ACHN (cell line): ENCODE measurements at regions not wholly inside any gene's neighbourhood (a gene's known extent, or its start where the extent isn't known, plus 50 kb on each side); places are given as distances from the start of the nearest gene placed in this dataset.
"Not testable (repeated sequence)": the region's sequence is repeated elsewhere in the genome, so short reads cannot be mapped to it uniquely, and the experiment has no call there.

Experiments used
- DNase-seq: peaks from one replicate; pipeline ENCODE4 v3.0.0-alpha.2; 2015
- in situ Hi-C: cut with HindIII; loops from 2 replicates; pipeline ENCODE4 v1.10.0; 2017; ENCODE audit warnings: low sequenced_read_pairs, low pct_ligation_motif_present, low pct_unique_long_range_greater_than_20kb

DNA sequence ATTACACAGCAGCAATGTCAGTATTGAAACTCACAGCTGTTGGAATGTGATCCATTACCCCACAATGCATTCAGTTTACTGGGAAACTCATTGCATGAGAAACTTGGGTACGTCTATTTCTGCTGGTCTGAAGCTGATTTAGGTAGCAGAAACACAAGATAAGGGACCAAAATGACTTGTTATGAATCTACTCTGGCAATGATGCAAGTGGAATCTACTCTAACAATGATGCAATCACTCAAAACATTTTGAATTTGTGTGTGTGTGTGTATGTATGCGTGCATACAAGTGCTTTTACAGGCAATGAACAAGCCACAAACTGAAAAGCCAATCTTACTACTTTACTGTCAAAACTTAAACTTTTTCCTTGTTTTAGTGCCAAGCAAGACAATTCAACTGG is 406.7 kb downstream of the ADCYAP1 start:
- DNase-seq: no peak
- in situ Hi-C loops: no loop called here

DNA sequence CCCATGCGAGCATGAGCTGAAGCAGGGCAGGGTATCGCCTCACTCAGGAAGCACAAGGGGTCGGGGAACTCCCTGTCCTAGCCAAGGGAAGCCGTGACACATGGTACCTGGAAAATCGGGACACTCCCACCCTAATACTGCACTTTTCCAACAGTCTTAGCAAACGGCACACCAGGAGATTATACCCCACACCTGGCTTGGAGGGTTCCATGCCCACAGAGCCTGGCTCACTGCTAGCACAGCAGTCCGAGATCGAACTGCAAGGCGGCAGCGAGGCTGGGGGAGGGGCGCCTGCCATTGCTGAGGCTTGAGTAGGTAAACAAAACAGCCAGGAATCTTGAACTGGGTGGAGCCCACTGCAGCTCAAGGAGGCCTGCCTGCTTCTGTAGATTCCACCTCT is 430.7 kb downstream of the ADCYAP1 start:
- DNase-seq, in situ Hi-C loops: not testable (repeated sequence)

DNA sequence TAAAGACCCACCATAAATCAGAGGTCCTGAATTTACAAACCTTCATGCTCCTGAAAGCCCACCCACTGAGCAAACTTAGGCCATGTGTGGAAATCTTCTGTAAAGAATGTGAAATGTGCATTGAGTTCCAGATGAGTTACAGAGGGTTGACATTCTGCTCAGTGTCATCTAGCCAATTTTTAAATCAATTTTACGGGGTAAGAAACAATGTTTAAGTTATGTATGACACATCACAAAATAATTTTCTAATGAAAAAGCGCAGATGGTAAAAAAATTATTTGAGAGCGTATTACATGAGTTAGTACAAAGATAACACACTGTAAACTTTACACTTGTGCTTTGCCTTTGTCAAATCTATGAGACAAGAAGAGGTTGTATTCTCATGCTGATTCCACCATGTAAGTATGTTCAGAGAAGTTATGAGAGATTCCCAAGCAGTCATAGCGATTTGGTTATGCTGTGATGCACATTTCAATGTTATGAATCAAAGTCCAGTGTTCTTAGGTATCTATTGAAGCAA is 446.3 kb downstream of the ADCYAP1 start:
- in situ Hi-C loops: no loop called here
- no peak for DNase-seq

DNA sequence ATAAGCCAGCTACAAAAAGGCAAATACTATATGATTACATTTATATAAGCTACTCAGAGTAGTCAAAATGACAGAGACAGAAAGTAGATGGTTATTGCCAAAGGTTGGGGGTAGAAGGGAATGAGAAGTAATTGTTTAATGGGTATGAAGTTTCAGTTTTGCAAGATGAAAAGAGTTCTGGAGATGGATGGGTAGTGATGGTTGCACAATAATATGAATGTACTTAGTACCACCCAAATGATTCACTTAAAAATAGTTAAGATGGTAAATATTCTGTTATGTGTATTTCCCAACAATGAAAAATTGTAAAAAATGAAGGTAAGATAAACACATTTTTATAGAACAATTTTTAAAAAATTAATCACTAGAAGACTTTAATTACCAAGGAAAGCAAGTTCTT is 448.4 kb downstream of the ADCYAP1 start:
- in situ Hi-C loops: no loop called here
- no peak for DNase-seq

DNA sequence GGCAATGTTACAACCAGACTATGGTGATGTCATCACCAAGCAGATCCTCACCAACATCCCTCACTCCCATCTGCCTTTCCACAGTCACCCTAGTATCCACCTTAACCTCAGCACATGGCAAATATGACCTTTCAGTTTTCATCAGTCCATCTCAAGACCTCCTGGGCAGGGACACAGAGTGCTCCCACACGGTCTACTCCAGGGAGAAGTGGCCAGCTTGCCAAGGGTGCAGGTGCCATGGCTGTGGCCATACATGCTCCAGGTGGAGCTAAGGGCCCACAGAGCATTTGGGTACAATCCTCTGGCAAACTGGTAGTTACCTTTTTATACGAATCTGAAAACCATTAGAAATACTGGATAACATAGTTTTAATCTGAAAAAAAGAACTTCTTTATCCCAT is 453.1 kb downstream of the ADCYAP1 start:
- in situ Hi-C loops: no loop called here
- no peak for DNase-seq

DNA sequence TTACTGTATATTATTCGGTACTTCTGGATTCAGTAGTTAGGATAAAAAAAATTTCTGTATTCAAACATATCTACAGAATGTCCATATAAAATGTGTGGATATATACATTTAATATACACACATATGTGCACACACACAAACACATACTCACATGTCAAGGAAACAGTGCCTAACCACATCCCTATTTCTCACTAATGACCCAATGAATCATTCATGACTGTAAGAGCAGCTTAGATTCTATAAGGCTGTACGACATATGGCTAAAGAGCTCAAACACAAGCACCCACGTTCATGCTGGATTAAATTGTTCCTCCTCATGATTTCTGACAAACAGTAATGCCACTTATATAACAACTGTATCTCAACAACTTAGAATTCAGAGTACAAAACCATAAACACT is 457.3 kb downstream of the ADCYAP1 start:
- no peak for DNase-seq
- in situ Hi-C loops: no loop called here

DNA sequence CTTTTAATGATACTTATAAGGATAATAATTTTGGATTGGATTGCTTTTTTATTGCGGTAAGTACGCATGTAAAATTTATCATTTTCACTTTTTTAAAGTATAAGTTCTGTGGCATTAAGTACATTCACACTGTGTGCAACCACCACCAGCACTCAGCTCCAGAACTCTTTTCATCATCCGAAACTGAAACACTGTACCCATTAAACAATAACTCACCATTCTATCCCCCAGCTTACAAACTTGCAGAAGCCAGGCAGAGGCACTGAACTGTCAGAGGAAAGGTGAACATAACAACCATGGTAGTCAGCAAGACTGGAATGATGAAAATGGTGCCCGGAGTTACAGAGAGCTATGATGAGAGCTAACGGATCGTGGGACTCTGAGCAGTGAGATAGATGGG is 465.9 kb downstream of the ADCYAP1 start:
- no peak for DNase-seq
- in situ Hi-C loops: no loop called here

DNA sequence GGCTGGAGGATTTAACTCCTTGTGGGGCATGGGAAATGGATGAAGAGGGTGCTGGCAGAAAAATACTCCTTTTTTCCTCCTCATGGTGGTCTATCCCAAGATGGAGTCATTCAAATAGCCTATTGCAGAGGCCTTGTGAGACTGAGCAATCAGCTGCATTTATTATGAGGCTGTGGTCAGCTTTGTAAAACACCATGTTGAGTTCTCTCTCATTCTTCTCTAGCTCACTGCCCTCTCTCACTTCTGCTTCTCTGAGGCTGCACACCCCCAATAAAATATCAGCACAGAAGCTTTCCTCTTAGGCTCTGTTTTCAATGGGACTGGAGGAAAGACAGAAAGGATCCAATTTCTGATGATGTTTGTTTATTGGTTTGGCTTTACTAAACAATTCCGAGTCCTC is 467.1 kb downstream of the ADCYAP1 start:
- in situ Hi-C loops: no loop called here
- DNase-seq: no peak

DNA sequence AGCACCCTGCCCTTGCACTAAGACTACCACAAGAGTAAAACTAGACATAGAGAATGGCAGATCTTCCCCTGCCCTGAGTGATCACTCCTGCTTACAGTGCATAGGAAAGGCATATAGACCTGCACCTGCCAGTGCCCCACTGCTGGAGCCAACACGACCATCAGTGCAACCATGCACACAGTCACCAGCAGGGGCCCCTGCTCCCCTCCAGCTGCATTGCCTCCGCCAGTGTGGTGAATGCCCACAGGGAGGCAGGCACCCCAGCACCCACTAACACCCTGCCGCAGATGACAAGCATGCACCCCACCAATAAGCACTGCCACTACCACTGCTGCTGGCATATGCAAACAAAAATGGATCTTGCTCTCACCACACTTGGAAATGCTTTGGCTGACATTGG is 478.8 kb downstream of the ADCYAP1 start:
- DNase-seq: no peak
- in situ Hi-C loops: no loop called here

DNA sequence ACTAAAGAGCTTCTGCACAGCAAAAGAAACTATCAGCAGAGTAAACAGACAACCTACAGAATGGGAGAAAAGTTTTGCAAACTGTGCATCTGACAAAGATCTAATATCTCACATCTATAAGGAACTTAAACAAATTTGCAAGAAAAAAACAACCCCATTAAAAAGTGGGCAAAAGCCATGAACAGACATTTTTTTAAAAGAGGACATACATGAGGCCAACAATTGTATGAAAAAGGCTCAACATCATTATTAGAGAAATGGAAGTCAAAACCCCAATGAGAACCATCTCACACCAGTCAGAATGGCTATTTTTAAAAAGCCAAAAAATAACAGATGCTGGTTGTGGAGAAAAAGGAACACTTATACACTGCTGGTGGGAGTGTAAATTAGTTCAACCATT is 483.8 kb downstream of the ADCYAP1 start:
- not testable (repeated sequence) for DNase-seq

DNA sequence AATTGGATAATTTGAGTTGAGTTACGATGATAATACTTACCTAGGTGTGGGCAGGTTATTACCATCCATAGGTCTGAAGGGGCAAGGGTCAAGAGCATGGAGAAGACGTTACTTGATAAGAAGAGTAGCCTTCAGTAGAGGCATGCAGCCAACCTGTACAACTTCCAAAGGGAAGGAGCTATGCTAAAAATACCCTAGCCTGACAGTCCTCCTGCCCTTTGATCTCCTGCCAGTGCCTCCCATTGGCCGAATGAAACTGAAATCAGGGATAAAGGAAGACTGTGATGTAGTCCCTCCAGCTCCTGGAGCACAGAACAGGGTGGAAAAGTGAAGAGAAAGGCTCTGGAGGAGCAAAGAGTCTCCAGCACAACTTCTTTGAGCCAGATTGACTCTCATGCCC is 487.4 kb downstream of the ADCYAP1 start:
- in situ Hi-C loops: no loop called here
- no peak for DNase-seq

More for the DNA sequence above, 483.8 kb downstream of the ADCYAP1 start:
- in situ Hi-C loops: not testable (repeated sequence)

DNA sequence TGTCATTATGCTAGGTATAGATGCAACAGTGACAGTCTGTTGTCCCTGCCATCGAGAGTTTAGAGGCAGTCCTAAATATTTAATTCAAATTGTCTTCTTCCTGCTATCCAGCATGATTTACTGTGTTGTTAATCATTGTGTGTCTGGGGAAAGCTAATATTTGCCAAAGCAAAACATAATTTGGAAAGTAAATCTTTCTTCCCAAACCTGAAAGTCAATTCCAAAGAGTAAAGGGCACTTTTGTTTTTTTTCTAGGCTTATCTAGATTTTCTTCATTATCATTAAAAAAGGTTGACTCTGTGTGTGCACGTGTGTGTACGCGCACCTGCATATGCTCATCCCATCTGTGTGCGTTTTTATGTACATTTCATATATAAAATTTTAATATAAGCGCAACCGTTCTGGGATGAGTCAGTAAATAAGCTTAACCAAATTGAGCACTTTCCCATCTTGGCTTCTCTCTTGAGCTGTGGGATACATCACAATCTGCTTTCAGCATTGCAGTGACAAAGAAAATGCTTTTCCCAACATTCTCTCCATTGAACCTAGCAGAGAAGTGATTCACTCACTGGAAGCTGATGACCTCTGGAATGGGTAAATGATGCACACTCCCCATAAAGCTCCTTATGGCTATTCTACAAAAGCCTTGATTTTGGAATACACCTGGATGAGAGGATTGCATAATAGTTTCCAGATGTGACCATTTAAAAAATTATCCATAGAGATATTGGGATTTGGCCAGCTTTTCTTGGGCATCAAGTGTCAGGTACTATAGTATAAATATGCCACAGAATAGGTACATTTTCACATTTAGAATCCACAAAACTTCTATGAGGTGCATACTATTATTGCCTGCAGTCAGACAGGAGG is 488.4 kb downstream of the ADCYAP1 start:
- DNase-seq: no peak
- in situ Hi-C loops: no loop called here

DNA sequence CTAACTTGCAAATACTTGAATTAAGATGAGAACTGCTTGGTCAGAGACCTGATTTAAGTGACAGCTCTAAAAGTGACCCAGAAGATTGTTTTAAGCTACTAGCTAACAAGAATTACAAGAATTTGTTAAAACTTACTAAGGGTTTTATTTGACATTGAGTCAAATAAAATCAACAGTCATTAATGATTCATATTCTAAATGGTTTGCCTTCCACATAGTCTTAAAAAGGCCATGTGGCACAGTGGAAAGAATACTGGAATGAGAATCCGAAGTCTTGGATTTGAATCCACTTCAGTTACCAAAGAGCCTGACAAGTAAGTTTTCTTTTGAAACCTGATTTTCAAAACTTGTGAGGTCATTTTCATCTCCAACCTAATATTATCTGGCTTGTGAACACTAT is 489.3 kb downstream of the ADCYAP1 start:
- in situ Hi-C loops: no loop called here
- DNase-seq: no peak

DNA sequence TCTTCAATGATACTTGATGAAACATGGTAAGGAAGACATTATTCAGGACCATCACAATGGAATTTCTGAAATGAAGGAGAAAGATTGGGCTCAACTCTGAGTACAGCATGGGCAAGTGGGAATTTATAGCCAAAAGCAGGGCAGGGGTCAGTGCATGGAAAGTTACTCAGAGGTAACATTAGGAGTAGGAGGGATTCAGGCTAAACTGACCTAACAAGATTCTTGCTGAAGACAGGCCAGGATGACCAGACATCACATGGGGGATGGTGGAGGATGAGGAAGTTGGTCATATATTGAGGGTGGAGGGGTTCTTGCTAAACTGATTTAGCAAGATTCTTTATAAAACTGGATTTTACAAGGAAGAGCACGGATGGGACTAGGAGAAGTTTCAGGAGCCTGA is 489.8 kb downstream of the ADCYAP1 start:
- no peak for DNase-seq
- in situ Hi-C loops: no loop called here

DNA sequence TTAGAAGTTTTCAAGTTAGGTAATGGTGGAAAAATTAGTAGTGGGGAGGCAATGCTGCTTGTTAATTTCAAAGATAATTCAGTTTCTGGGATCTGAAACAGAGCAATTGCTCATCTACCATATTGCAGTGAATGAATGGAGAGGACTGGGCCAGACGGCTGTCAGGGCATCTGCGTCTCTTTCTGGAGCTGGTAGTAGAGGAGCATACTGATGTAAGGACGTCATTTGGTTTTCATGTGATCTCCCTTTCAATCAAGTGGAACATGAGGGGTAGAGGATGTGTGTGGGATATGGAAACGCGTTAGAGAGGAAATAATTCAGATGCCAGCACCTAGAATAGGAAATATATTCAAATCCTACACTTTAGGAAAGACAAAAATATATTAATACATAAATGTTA is 490.3 kb downstream of the ADCYAP1 start:
- in situ Hi-C loops: no loop called here
- no peak for DNase-seq

DNA sequence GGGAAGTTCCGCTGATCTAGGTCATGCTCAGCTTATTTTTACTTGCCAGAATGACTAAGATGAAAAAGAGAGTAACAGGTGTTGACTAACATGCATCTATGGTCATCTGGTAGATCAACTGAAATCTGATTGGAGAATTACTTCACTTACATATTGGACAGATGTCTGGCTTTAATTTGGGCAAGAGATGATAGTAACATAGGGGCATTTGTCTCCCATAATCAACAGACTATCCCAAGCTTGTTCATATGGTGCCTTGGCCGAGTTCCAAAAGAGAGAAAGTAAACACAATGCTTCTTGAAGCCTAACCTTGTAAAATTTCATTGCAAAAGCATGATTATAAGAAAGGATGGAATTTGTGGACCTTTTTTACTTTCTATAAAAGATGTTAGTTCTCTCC is 503.7 kb downstream of the ADCYAP1 start:
- no peak for DNase-seq
- in situ Hi-C loops: no loop called here

DNA sequence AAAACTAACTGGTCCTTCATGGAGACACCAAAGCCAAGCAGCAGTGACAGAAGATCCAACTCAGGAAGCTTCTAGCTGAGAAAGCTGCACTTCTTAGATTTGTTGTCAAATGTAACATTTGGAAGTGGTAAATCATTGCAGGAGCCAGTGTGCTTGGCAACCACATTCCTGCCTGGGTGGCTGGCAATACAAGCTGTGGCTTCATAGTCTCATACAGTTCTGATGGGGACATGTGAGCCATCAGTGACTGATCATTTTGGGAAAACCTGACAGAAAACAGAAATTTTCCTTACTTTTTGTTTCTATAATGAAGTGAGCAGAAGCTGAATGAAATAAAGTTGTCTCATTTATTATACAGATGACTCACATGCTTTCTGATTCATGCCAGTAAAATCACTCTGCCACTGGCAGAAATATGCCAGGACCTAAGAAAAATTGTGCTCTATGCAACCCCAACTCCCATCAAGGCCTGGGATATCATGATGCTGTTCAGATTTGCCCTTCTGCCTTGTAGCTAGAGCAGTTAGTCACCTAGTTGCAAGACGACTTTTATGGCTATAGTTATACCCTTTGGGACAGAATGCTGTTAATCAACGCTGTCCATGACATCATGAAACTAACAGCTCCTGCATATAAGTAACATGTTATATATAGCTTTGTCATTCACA is 508.1 kb downstream of the ADCYAP1 start:
- in situ Hi-C loops: no loop called here
- no peak for DNase-seq

DNA sequence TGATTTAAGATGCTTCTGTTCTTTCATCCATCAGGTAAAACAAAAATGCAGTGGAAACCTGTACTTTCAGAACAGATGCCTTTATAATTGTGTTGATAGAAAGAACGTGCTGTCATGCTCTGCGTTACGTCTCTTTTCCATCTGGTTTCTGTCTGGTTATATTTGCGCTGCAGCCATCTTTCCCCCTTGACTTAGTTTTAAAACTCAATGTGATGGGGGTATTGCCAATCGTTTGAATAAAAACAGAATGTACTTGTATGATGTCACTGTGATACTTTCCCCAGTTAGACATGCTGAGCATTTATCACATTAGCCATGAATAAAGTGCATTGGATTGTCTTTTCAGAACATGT is 508.6 kb downstream of the ADCYAP1 start:
- DNase-seq: no peak
- in situ Hi-C loops: no loop called here

DNA sequence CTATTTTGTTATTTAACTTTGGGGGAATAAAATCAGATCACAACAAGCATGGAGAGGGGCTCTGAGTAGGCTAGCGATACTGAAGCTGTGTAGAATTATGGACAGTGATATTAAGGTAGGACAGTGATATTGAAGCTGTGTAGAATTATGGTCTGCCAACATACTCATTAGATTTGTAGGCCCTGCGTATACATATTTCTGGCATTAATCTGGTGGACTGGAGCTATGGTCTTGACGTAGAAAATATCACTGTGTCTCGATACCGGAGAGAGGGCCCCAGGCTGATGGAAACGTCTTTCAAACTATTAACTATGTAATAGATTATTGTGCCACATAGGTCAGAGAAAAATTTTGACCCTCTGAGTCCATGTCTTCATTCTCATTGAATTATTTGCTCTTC is 511.4 kb downstream of the ADCYAP1 start:
- in situ Hi-C loops: no loop called here
- no peak for DNase-seq

DNA sequence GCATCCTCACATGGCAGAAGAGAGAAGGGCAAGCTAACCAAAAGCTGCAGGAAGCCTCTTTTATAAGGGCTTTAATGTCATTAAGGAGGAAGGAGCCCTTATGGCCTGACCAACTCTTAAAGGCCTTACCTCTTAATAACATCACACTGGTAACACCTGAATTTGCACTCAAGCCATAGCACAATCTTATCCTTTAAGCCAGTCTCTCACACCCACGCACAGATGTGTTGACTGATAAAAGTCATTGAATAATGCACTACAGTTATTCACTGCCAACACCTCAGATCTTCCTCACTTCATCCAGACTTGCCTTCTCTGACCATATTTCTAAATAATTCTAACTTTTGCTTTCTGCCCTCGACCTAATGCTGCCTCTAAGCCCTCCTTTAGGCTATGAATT is 516.8 kb downstream of the ADCYAP1 start:
- in situ Hi-C loops: no loop called here
- DNase-seq: no peak
